DMS53 (cell line): ENCODE measurements at regions not wholly inside any gene's neighbourhood (a gene's known extent, or its start where the extent isn't known, plus 50 kb on each side); places are given as distances from the start of the nearest gene placed in this dataset.

Source experiments
- DNase-seq: peaks from one replicate; lab custom pipeline; 2025; lab: John Stamatoyannopoulos, UW

GRCh38 chr16:85492295-85492864 is 120.7 kb upstream of the GSE1 start:
- no peak for DNase-seq

GRCh38 chr16:85494315-85494714 is 118.8 kb upstream of the GSE1 start:
- no peak for DNase-seq

GRCh38 chr16:85495259-85495658 is 117.9 kb upstream of the GSE1 start:
- no peak for DNase-seq

GRCh38 chr16:85495823-85496538 is 117.1 kb upstream of the GSE1 start:
- no peak for DNase-seq

GRCh38 chr16:85497622-85498314 is 115.4 kb upstream of the GSE1 start:
- DNase-seq: no peak

GRCh38 chr16:85498607-85499006 is 114.5 kb upstream of the GSE1 start:
- DNase-seq: peak; percentile 61

- no peak for DNase-seq
Observed at GRCh38 chr16:85500220-85500619, 112.9 kb upstream of the GSE1 start.

- DNase-seq: no peak
Observed at GRCh38 chr16:85501900-85502299, 111.2 kb upstream of the GSE1 start.

- no peak for DNase-seq
Observed at GRCh38 chr16:85502357-85502756, 110.8 kb upstream of the GSE1 start.

GRCh38 chr16:85503679-85504231 is 109.4 kb upstream of the GSE1 start:
- DNase-seq: no peak

GRCh38 chr16:85504242-85504641 is 108.9 kb upstream of the GSE1 start:
- peak; percentile 21 for DNase-seq

GRCh38 chr16:85505794-85506634 is 107.1 kb upstream of the GSE1 start:
- no peak for DNase-seq

GRCh38 chr16:85506635-85506911 is 106.5 kb upstream of the GSE1 start:
- DNase-seq: no peak

GRCh38 chr16:85507342-85507741 is 105.8 kb upstream of the GSE1 start:
- DNase-seq: no peak

GRCh38 chr16:85508388-85508787 is 104.7 kb upstream of the GSE1 start:
- DNase-seq: no peak

GRCh38 chr16:85508993-85509392 is 104.1 kb upstream of the GSE1 start:
- DNase-seq: no peak

GRCh38 chr16:85510041-85510659 is 103.0 kb upstream of the GSE1 start:
- no peak for DNase-seq

- DNase-seq: no peak
Observed at GRCh38 chr16:85511938-85512807, 100.9 kb upstream of the GSE1 start.

- DNase-seq: no peak
Observed at GRCh38 chr16:85512808-85513115, 100.4 kb upstream of the GSE1 start.

- DNase-seq: no peak
Observed at GRCh38 chr16:85513180-85513579, 99.9 kb upstream of the GSE1 start.

GRCh38 chr16:85513649-85514048 is 99.5 kb upstream of the GSE1 start:
- DNase-seq: no peak
